PC-3 (cell line): ENCODE measurements at regions not wholly inside any gene's neighbourhood (a gene's known extent, or its start where the extent isn't known, plus 50 kb on each side); places are given as distances from the start of the nearest gene placed in this dataset.

Source experiments
- ATAC-seq: fragments of 200-7000 bp; cut with Tn5 transposase; 2 replicates; pipeline ENCODE4 v1.9.1; 2020; ENCODE audit warnings: mild to moderate bottlenecking, moderate library complexity
- BruUV-seq: library from RNA; stranded (reverse); fragments of 400-500 nt; replicated peaks from 2 replicates; lab custom pipeline; 2021; lab: Mats Ljungman, UMichigan
- CTCF ChIA-PET: fragments of 300-600 bp; sonication (Branson Sonifier 250); formaldehyde crosslinking; loops from one replicate; lab custom pipeline; 2022; ENCODE audit warnings: antibody characterized with exemption; lab: Charles Lee
- POLR2A ChIA-PET: fragments of 300-600 bp; sonication (Branson Sonifier 250); formaldehyde crosslinking; loops from one replicate; lab custom pipeline; 2022; ENCODE audit warnings: antibody characterized with exemption; ENCODE audit not compliant: unreplicated experiment; lab: Charles Lee
- DNase-seq: peaks from one replicate; pipeline ENCODE4 v3.0.0-alpha.2; 2015
- H2AFZ ChIP-seq: fragments of 300-600 bp; sonication (generic); 2 replicates; pipeline ENCODE4 v1.6.0; 2016; ENCODE audit warnings: antibody characterized with exemption, low read length
- H3F3A ChIP-seq: fragments of 300-600 bp; sonication (generic); one replicate; pipeline ENCODE4 v1.6.0; 2017; ENCODE audit warnings: antibody characterized with exemption, low read length, control low read depth, mild to moderate bottlenecking; ENCODE audit not compliant: unreplicated experiment
- H3K27ac ChIP-seq: fragments of 300-600 bp; sonication (generic); 2 replicates; pipeline ENCODE4 v1.5.1; 2016; ENCODE audit warnings: mild to moderate bottlenecking, low read length
- H3K27me3 ChIP-seq: fragments of 300-600 bp; sonication (generic); 2 replicates; pipeline ENCODE4 v1.6.1; 2016; ENCODE audit warnings: low read length, mixed read lengths
- H3K36me3 ChIP-seq: fragments of 300-600 bp; sonication (generic); 2 replicates; pipeline ENCODE4 v1.6.1; 2016; ENCODE audit warnings: low read depth, mixed run types, low read length, mixed read lengths
- H3K4me1 ChIP-seq: fragments of 300-600 bp; sonication (generic); 2 replicates; pipeline ENCODE4 v1.5.1; 2016; ENCODE audit warnings: low read length; ENCODE audit not compliant: insufficient read depth
- H3K4me2 ChIP-seq: fragments of 300-600 bp; sonication (generic); 2 replicates; pipeline ENCODE4 v1.6.0; 2016; ENCODE audit warnings: low read length
- H3K4me3 ChIP-seq: fragments of 300-600 bp; sonication (generic); 2 replicates; pipeline ENCODE4 v1.5.1; 2016; ENCODE audit warnings: mild to moderate bottlenecking, low read length, mixed read lengths
- H3K79me2 ChIP-seq: fragments of 300-600 bp; sonication (generic); 2 replicates; pipeline ENCODE4 v1.6.1; 2017; ENCODE audit warnings: low read length, mixed read lengths
- H3K9ac ChIP-seq: fragments of 300-600 bp; sonication (generic); 2 replicates; pipeline ENCODE4 v1.6.0; 2016; ENCODE audit warnings: mild to moderate bottlenecking, low read length
- H3K9me2 ChIP-seq: fragments of 300-600 bp; sonication (generic); replicated peaks from 2 replicates; pipeline ENCODE4 v1.6.1; 2016; ENCODE audit warnings: mixed run types, low read length, mixed read lengths
- H3K9me3 ChIP-seq: fragments of 300-600 bp; sonication (generic); 2 replicates; pipeline ENCODE4 v1.6.1; 2016; ENCODE audit warnings: low read length, mixed read lengths
- H4K20me1 ChIP-seq: fragments of 300-600 bp; sonication (generic); 2 replicates; pipeline ENCODE4 v1.6.1; 2016; ENCODE audit warnings: low read length, mixed read lengths
- CTCF ChIP-seq: fragments of 300-600 bp; sonication (generic); conservative IDR thresholded peaks from 2 replicates; pipeline ENCODE4 v1.5.1; 2017; ENCODE audit warnings: antibody characterized with exemption, low read depth, mild to moderate bottlenecking, low read length
- EZH2 ChIP-seq: fragments of 300-600 bp; sonication (generic); IDR thresholded peaks from one replicate; pipeline ENCODE4 v1.6.1; 2017; ENCODE audit warnings: antibody characterized with exemption, mild to moderate bottlenecking, low read length; ENCODE audit not compliant: unreplicated experiment
- EZH2phosphoT487 ChIP-seq: fragments of 300-600 bp; sonication (generic); IDR thresholded peaks from 2 replicates; pipeline ENCODE4 v1.6.1; 2018; ENCODE audit warnings: mild to moderate bottlenecking, antibody characterized with exemption, low read length, borderline replicate concordance
- intact Hi-C: fragments of 100-400 bp; cut with micrococcal nuclease; formaldehyde crosslinking; loops from 2 replicates; pipeline ENCODE4 v1.9.0; 2023

GRCh38 chr12:67922245-67922644, 67.0 kb upstream of the IFNG-AS1 start:
- Histone ChIP-seq H3K9ac (no peak overlapping the region), H2AFZ (no peak overlapping the region), H3K36me3 (no peaks in the 10 kb centered on the region), H3K9me2 (no peaks in the 10 kb centered on the region), H3K27ac (no peak overlapping the region), H3K9me3 (no peaks in the 10 kb centered on the region), H3K4me3 (no peak overlapping the region), H3K79me2 (no peaks in the 10 kb centered on the region), H3F3A (peaks cover 4% of the 10 kb centered on the region), H4K20me1 (no peaks in the 10 kb centered on the region), H3K4me2 (no peak overlapping the region), H3K4me1 (peaks cover 33% of the 10 kb centered on the region), H3K27me3 (no peaks in the 10 kb centered on the region)
- DNase-seq (no peak), ATAC-seq (no peak)
- no TSS peak for BruUV-seq
- intact Hi-C loops, result no loop called here
- no peak for TF ChIP-seq EZH2phosphoT487
- no peak for TF ChIP-seq CTCF
- no peak for TF ChIP-seq EZH2
- POLR2A ChIA-PET, result no interaction called here
- CTCF ChIA-PET, result no interaction called here

GRCh38 chr12:67925077-67925476, 64.2 kb upstream of the IFNG-AS1 start:
- H4K20me1 ChIP-seq, result no peaks in the 10 kb centered on the region
- no peak overlapping the region for H3K27ac ChIP-seq
- H3K4me2 ChIP-seq, result no peak overlapping the region
- no peak overlapping the region for H2AFZ ChIP-seq
- intact Hi-C loops, result loop anchor here (5.0 kb wide), 1 partner anchor 273 kb away; no protein-coding TSS in a partner anchor
- no TSS peak for BruUV-seq
- TF ChIP-seq EZH2phosphoT487 (no peak), CTCF (no peak), EZH2 (no peak)
- no peaks in the 10 kb centered on the region for H3K9me2 ChIP-seq
- ChIA-PET CTCF (no interaction called here), POLR2A (interaction anchor here (0.5 to 0.6 kb wide), 2 partner anchors 215 to 216 kb away, joined by 3 to 4 read pairs; no protein-coding TSS in a partner anchor)
- no peak overlapping the region for H3K4me3 ChIP-seq
- DNase-seq, result peak; percentile 32
- ATAC-seq, result no peak
- H3K79me2 ChIP-seq, result no peaks in the 10 kb centered on the region
- H3K9ac ChIP-seq, result no peak overlapping the region
- no peaks in the 10 kb centered on the region for H3K27me3 ChIP-seq
- peaks cover 17% of the 10 kb centered on the region for H3K4me1 ChIP-seq
- no peaks in the 10 kb centered on the region for H3K36me3 ChIP-seq
- no peaks in the 10 kb centered on the region for H3K9me3 ChIP-seq
- H3F3A ChIP-seq, result no peaks in the 10 kb centered on the region

GRCh38 chr12:67925552-67925951, 63.7 kb upstream of the IFNG-AS1 start:
- Histone ChIP-seq H3K27ac (no peak overlapping the region), H3K4me1 (peaks cover 12% of the 10 kb centered on the region), H3K4me3 (no peak overlapping the region), H3K27me3 (no peaks in the 10 kb centered on the region), H3K9ac (no peak overlapping the region), H3F3A (no peaks in the 10 kb centered on the region), H3K9me2 (no peaks in the 10 kb centered on the region), H3K9me3 (no peaks in the 10 kb centered on the region), H4K20me1 (no peaks in the 10 kb centered on the region), H3K4me2 (no peak overlapping the region), H2AFZ (no peak overlapping the region), H3K36me3 (no peaks in the 10 kb centered on the region), H3K79me2 (no peaks in the 10 kb centered on the region)
- intact Hi-C loops, result loop anchor here (5.0 kb wide), 1 partner anchor 273 kb away; no protein-coding TSS in a partner anchor
- no TSS peak for BruUV-seq
- no peak for TF ChIP-seq CTCF
- no peak for TF ChIP-seq EZH2phosphoT487
- no peak for TF ChIP-seq EZH2
- DNase-seq (no peak), ATAC-seq (no peak)
- ChIA-PET POLR2A (interaction anchor here (0.5 kb wide), 1 partner anchor 216 kb away, joined by 3 read pairs; no protein-coding TSS in a partner anchor), CTCF (no interaction called here)
